GM12878 (cell line): ENCODE measurements at regions not wholly inside any gene's neighbourhood (a gene's known extent, or its start where the extent isn't known, plus 50 kb on each side); places are given as distances from the start of the nearest gene placed in this dataset.

ENCODE experiments used
- ATAC-seq: fragments of 200-7000 bp; cut with Tn5 transposase; 3 replicates; pipeline ENCODE4 v1.9.1; 2020; ENCODE audit warnings: mild to moderate bottlenecking, moderate library complexity
- BruUV-seq: library from RNA; stranded (reverse); fragments of 400-500 nt; replicated peaks from 2 replicates; lab custom pipeline; 2021; lab: Mats Ljungman, UMichigan
- CTCF ChIA-PET: fragments of 300-600 bp; sonication (Branson Sonifier 250); formaldehyde crosslinking; extraction: SDS; loops from one replicate; lab custom pipeline; 2021; ENCODE audit warnings: inconsistent platforms; lab: Yijun Ruan, JAX
- POLR2A ChIA-PET: fragments of 350-600 bp; formaldehyde crosslinking; extraction: SDS; loops from one replicate; lab custom pipeline; 2021; ENCODE audit warnings: inconsistent platforms; lab: Charles Lee
- RAD21 ChIA-PET: fragments of 300-600 bp; sonication (Branson Sonifier 250); formaldehyde crosslinking; loops from one replicate; lab custom pipeline; 2023; ENCODE audit warnings: antibody characterized with exemption; ENCODE audit not compliant: unreplicated experiment; lab: Charles Lee
- SMC1A ChIA-PET: fragments of 300-600 bp; sonication (Branson Sonifier 250); formaldehyde crosslinking; loops from one replicate; lab custom pipeline; 2023; ENCODE audit not compliant: unreplicated experiment, uncharacterized antibody; lab: Charles Lee
- DNase-seq: peaks from one replicate; pipeline ENCODE4 v3.0.0-alpha.2; 2011; ENCODE audit warnings: low read depth, low spot score
- FAIRE-seq: peaks from 3 replicates; lab custom pipeline; 2011; peaks lifted over from hg19 to GRCh38; lab: Jason Lieb, UNC
- H2AFZ ChIP-seq: 2 replicates; pipeline ENCODE4 v1.6.0; 2011; ENCODE audit warnings: low read depth, low read length, control low read depth; ENCODE audit not compliant: control insufficient read depth
- H3K27ac ChIP-seq: 2 replicates; pipeline ENCODE4 v1.5.1; 2011; ENCODE audit warnings: control low read depth; ENCODE audit not compliant: control insufficient read depth, insufficient read depth
- H3K27me3 ChIP-seq, 2 experiments: replicated peaks in 1 of 2; 2 replicates each; pipeline versions ENCODE4 v1.6.0 to v1.6.1; 2011; ENCODE audit warnings: low read length in 1 of 2; ENCODE audit not compliant: control insufficient read depth in 2 of 2, insufficient read depth in 2 of 2
- H3K36me3 ChIP-seq, 2 experiments: 2 replicates each; pipeline ENCODE4 v1.5.1; 2011; ENCODE audit warnings: low read length in 1 of 2; ENCODE audit not compliant: control insufficient read depth in 2 of 2, insufficient read depth in 2 of 2
- H3K4me1 ChIP-seq: 2 replicates; pipeline ENCODE4 v1.6.1; 2011; ENCODE audit warnings: mild to moderate bottlenecking, low read length, moderate library complexity, mixed read lengths; ENCODE audit not compliant: control insufficient read depth, insufficient read depth
- H3K4me2 ChIP-seq: 2 replicates; pipeline ENCODE4 v1.6.0; 2011; ENCODE audit warnings: control low read depth; ENCODE audit not compliant: control insufficient read depth, insufficient read depth
- H3K4me3 ChIP-seq: fragments of 200-600 bp; sonication (generic); 2 replicates; pipeline ENCODE4 v1.5.1; 2016
- H3K79me2 ChIP-seq: 2 replicates; pipeline ENCODE4 v1.6.0; 2011; ENCODE audit warnings: low read length; ENCODE audit not compliant: control insufficient read depth, insufficient read depth
- H3K9ac ChIP-seq: 2 replicates; pipeline ENCODE4 v1.8.0; 2011; ENCODE audit warnings: low read length, control low read depth, mixed read lengths; ENCODE audit not compliant: control insufficient read depth, insufficient read depth
- H3K9me3 ChIP-seq: replicated peaks from 3 replicates; pipeline ENCODE4 v1.5.1; 2011; ENCODE audit warnings: mild to moderate bottlenecking, low read length; ENCODE audit not compliant: control insufficient read depth, insufficient read depth
- H4K20me1 ChIP-seq: 2 replicates; pipeline ENCODE4 v1.6.0; 2011; ENCODE audit not compliant: control insufficient read depth, insufficient read depth
- BACH1 ChIP-seq: fragments of 450-650 bp; IDR thresholded peaks from 2 replicates; pipeline ENCODE4 v1.6.1; 2017; ENCODE audit warnings: mild to moderate bottlenecking, borderline replicate concordance
- BHLHE40 ChIP-seq, 2 experiments: fragments of 450-650 bp in 1 of 2; IDR thresholded peaks; 2 replicates each; pipeline ENCODE4 v1.6.1; 2011 to 2017; ENCODE audit warnings: low read depth in 2 of 2, borderline replicate concordance in 1 of 2, improper control_type of control experiment in 1 of 2, low read length in 1 of 2, mild to moderate bottlenecking in 1 of 2
- E4F1 ChIP-seq: fragments of 450-650 bp; IDR thresholded peaks from 2 replicates; pipeline ENCODE4 v1.6.1; 2018; ENCODE audit warnings: borderline replicate concordance, mild to moderate bottlenecking; ENCODE audit not compliant: partially characterized antibody
- ESRRA ChIP-seq: IDR thresholded peaks from 2 replicates; pipeline ENCODE4 v1.6.1; 2012; ENCODE audit warnings: mild to moderate bottlenecking, low read length, improper control_type of control experiment
- IKZF1 ChIP-seq: fragments of 450-650 bp; conservative IDR thresholded peaks from 2 replicates; pipeline ENCODE4 v1.6.1; 2017; ENCODE audit warnings: antibody characterized with exemption, mild to moderate bottlenecking
- JUND ChIP-seq: IDR thresholded peaks from 2 replicates; pipeline ENCODE4 v1.6.1; 2012; ENCODE audit warnings: low read depth, mild to moderate bottlenecking, low read length, improper control_type of control experiment, moderate library complexity
- NFIC ChIP-seq: IDR thresholded peaks from 2 replicates; pipeline ENCODE4 v1.6.1; 2012; ENCODE audit warnings: low read depth, mild to moderate bottlenecking, inconsistent platforms, low read length, moderate library complexity
- SPI1 ChIP-seq: IDR thresholded peaks from 2 replicates; pipeline ENCODE4 v1.6.1; 2011; ENCODE audit warnings: low read depth, mild to moderate bottlenecking, low read length, moderate library complexity, borderline replicate concordance; ENCODE audit not compliant: insufficient read depth
- SREBF1 ChIP-seq: IDR thresholded peaks from 2 replicates; pipeline ENCODE4 v1.6.1; 2012; ENCODE audit warnings: mild to moderate bottlenecking, low read length
- SRF ChIP-seq, 2 experiments: IDR thresholded peaks; 2 replicates each; pipeline ENCODE4 v1.6.1; 2011; ENCODE audit warnings: low read depth in 2 of 2, low read length in 2 of 2, mild to moderate bottlenecking in 1 of 2, moderate library complexity in 1 of 2
- TARDBP ChIP-seq: IDR thresholded peaks from 2 replicates; pipeline ENCODE4 v1.6.1; 2016; ENCODE audit warnings: borderline replicate concordance
- TCF7 ChIP-seq: IDR thresholded peaks from 2 replicates; pipeline ENCODE4 v1.6.1; 2014; ENCODE audit warnings: antibody characterized with exemption, borderline replicate concordance
- ZNF274 ChIP-seq: IDR thresholded peaks from one replicate; pipeline ENCODE4 v1.8.0; 2011; ENCODE audit not compliant: insufficient read length, insufficient read depth
- ZNF622 ChIP-seq: fragments of 450-650 bp; IDR thresholded peaks from 2 replicates; pipeline ENCODE4 v1.6.1; 2017; ENCODE audit warnings: mild to moderate bottlenecking, inconsistent platforms
- WGBS: methylation state at CpG from one replicate; pipeline ENCODE4 v1.1.6; 2016; ENCODE audit warnings: low lambda C conversion rate; ENCODE audit not compliant: insufficient replicate concordance, insufficient coverage; ENCODE audit errors: missing lambda C conversion rate; 5-methylcytosine and 5-hydroxymethylcytosine counted together
- in situ Hi-C: fragments of 300-500 bp; cut with MboI; formaldehyde crosslinking; loops from 9 replicates; pipeline ENCODE4 v1.14.3; 2018; ENCODE audit warnings: mixed read lengths
- intact Hi-C: fragments of 100-400 bp; cut with micrococcal nuclease; formaldehyde crosslinking; loops from one replicate; pipeline ENCODE4 v1.14.2; 2022; ENCODE audit not compliant: unreplicated experiment

- RAD21 ChIA-PET: no interaction called here
- no TSS peak for BruUV-seq
- POLR2A ChIA-PET: no interaction called here
Measured at GRCh38 chr13:105764486-105764885, 771.0 kb downstream of the EFNB2 start.

More at GRCh38 chr13:105764486-105764885, 771.0 kb downstream of the EFNB2 start:
- no peaks in the 10 kb centered on the region for H4K20me1 ChIP-seq
- FAIRE-seq: no peak
- no peak for TF ChIP-seq TCF7
- no peak for TF ChIP-seq E4F1
- TF ChIP-seq TARDBP: no peak
- TF ChIP-seq SRF (IDR thresholded peaks at IDR 0.05; ENCODE audit: low read depth in 2 of 2, low read length in 2 of 2): no peak
- no peak for TF ChIP-seq BACH1
- TF ChIP-seq ZNF274: no peak
- no peak for TF ChIP-seq NFIC
- no peak for TF ChIP-seq SPI1
- no peak for TF ChIP-seq BHLHE40 (IDR thresholded peaks at IDR 0.05; ENCODE audit: borderline replicate concordance in 1 of 2, low read depth in 2 of 2, low read length in 1 of 2)
- TF ChIP-seq ESRRA: no peak
- TF ChIP-seq ZNF622: no peak
- no peak for TF ChIP-seq IKZF1
- no peak for TF ChIP-seq SREBF1
- no peak for TF ChIP-seq JUND
- no peaks in the 10 kb centered on the region for H3K36me3 ChIP-seq
- 25% methylated on average over 2 of the region's 2 CpGs for WGBS
- no peaks in the 10 kb centered on the region for H3K27me3 ChIP-seq
- H3K4me1 ChIP-seq: no peaks in the 10 kb centered on the region
- no peak for ATAC-seq
- in situ Hi-C loops (no loop called here), intact Hi-C loops (no loop called here)
- no peak overlapping the region for H2AFZ ChIP-seq
- SMC1A ChIA-PET: no interaction called here
- no peaks in the 10 kb centered on the region for H3K9me3 ChIP-seq
- no peak overlapping the region for H3K27ac ChIP-seq
- CTCF ChIA-PET: no interaction called here
- no peaks in the 10 kb centered on the region for H3K79me2 ChIP-seq
- no peak for DNase-seq
- H3K4me2 ChIP-seq: no peak overlapping the region
- H3K9ac ChIP-seq: no peak overlapping the region
- no peak overlapping the region for H3K4me3 ChIP-seq
